WTC11 (cell line): ENCODE measurements at regions not wholly inside any gene's neighbourhood (a gene's known extent, or its start where the extent isn't known, plus 50 kb on each side); places are given as distances from the start of the nearest gene placed in this dataset.
"Not testable (repeated sequence)": the region's sequence is repeated elsewhere in the genome, so short reads cannot be mapped to it uniquely, and the experiment has no call there.

Source experiments
- ATAC-seq: fragments of 200-7000 bp; cut with Tn5 transposase; 2 replicates; pipeline ENCODE4 v1.10.0; 2021; ENCODE audit warnings: mild to moderate bottlenecking, moderate library complexity
- CTCF ChIA-PET: fragments of 300-600 bp; sonication (Branson Sonifier 250); formaldehyde crosslinking; loops from one replicate; lab custom pipeline; 2021; ENCODE audit warnings: antibody characterized with exemption; lab: Charles Lee
- POLR2A ChIA-PET: fragments of 350-600 bp; sonication (Branson Sonifier 250); formaldehyde crosslinking; loops from one replicate; lab custom pipeline; 2021; ENCODE audit warnings: antibody characterized with exemption; lab: Charles Lee
- DNase-seq: peaks from one replicate; pipeline ENCODE4 v3.0.0; 2021; ENCODE audit warnings: low spot score
- H3K27ac Mint-ChIP-seq: 2 replicates; pipeline ENCODE4 v1.8.0; 2021; ENCODE audit warnings: mixed read lengths
- H3K27me3 Mint-ChIP-seq: 2 replicates; pipeline ENCODE4 v1.8.0; 2021; ENCODE audit warnings: low read depth, mild to moderate bottlenecking, moderate library complexity, mixed read lengths
- H3K36me3 Mint-ChIP-seq: 2 replicates; pipeline ENCODE4 v1.8.0; 2021; ENCODE audit warnings: mixed read lengths
- H3K4me1 Mint-ChIP-seq: 2 replicates; pipeline ENCODE4 v1.8.0; 2022; ENCODE audit warnings: mixed read lengths
- H3K4me3 Mint-ChIP-seq: 2 replicates; pipeline ENCODE4 v1.8.0; 2021; ENCODE audit warnings: mild to moderate bottlenecking, moderate library complexity, mixed read lengths
- H3K9me3 Mint-ChIP-seq: 2 replicates; pipeline ENCODE4 v1.8.0; 2021; ENCODE audit warnings: mixed read lengths
- CREB1 ChIP-seq: sonication (generic); formaldehyde crosslinking; IDR thresholded peaks from 2 replicates; pipeline ENCODE4 v1.8.0; 2023; ENCODE audit warnings: mild to moderate bottlenecking, missing genetic modification reagents
- ELF4 ChIP-seq: sonication (generic); formaldehyde crosslinking; IDR thresholded peaks from 2 replicates; pipeline ENCODE4 v1.8.1; 2022; ENCODE audit warnings: low read depth, mild to moderate bottlenecking, moderate library complexity, missing genetic modification reagents
- FOXP1 ChIP-seq: sonication (generic); formaldehyde crosslinking; IDR thresholded peaks from 2 replicates; pipeline ENCODE4 v1.8.0; 2022; ENCODE audit warnings: missing genetic modification reagents, mild to moderate bottlenecking, moderate library complexity, borderline replicate concordance
- KAT7 ChIP-seq: sonication (generic); formaldehyde crosslinking; IDR thresholded peaks from 2 replicates; pipeline ENCODE4 v1.8.1; 2023; ENCODE audit warnings: missing genetic modification reagents, mild to moderate bottlenecking, borderline replicate concordance
- NR1H2 ChIP-seq: sonication (generic); formaldehyde crosslinking; IDR thresholded peaks from 2 replicates; pipeline ENCODE4 v1.9.0; 2021; ENCODE audit warnings: mild to moderate bottlenecking, moderate library complexity, missing genetic modification reagents
- OVOL2 ChIP-seq: fragments of 250-450 bp; sonication (Bioruptor Pico); IDR thresholded peaks from 2 replicates; pipeline ENCODE4 v1.9.0; 2021; ENCODE audit warnings: mild to moderate bottlenecking, borderline replicate concordance
- PRDM15 ChIP-seq: sonication (generic); formaldehyde crosslinking; IDR thresholded peaks from 2 replicates; pipeline ENCODE4 v1.8.0; 2022; ENCODE audit warnings: missing genetic modification reagents
- ZMAT4 ChIP-seq: fragments of 250-450 bp; sonication (Bioruptor Pico); IDR thresholded peaks from 2 replicates; pipeline ENCODE4 v1.9.0; 2021; ENCODE audit warnings: mild to moderate bottlenecking
- ZNF281 ChIP-seq: sonication (generic); formaldehyde crosslinking; IDR thresholded peaks from 2 replicates; pipeline ENCODE4 v1.8.0; 2023; ENCODE audit warnings: mild to moderate bottlenecking, missing genetic modification reagents
- ZNF317 ChIP-seq: sonication (generic); formaldehyde crosslinking; IDR thresholded peaks from 2 replicates; pipeline ENCODE4 v1.8.1; 2023; ENCODE audit warnings: low read depth, mild to moderate bottlenecking, moderate library complexity, missing genetic modification reagents, borderline replicate concordance
- TF ChIP-seq, protein P1 (sequence below): sonication (generic); formaldehyde crosslinking; IDR thresholded peaks from 2 replicates; pipeline ENCODE4 v1.8.0; 2022; ENCODE audit warnings: mild to moderate bottlenecking, missing genetic modification reagents
- TF ChIP-seq, protein P2 (sequence below): fragments of 200-600 bp; IDR thresholded peaks from 2 replicates; pipeline ENCODE4 v1.8.0; 2022; ENCODE audit warnings: antibody characterized with exemption
- TF ChIP-seq, protein P3 (sequence below): sonication (generic); formaldehyde crosslinking; IDR thresholded peaks from 2 replicates; pipeline ENCODE4 v1.8.1; 2023; ENCODE audit warnings: mild to moderate bottlenecking, missing genetic modification reagents, borderline replicate concordance
- TF ChIP-seq, protein P4 (sequence below): sonication (generic); formaldehyde crosslinking; IDR thresholded peaks from 2 replicates; pipeline ENCODE4 v1.8.1; 2023; ENCODE audit warnings: mild to moderate bottlenecking, missing genetic modification reagents

DNA sequence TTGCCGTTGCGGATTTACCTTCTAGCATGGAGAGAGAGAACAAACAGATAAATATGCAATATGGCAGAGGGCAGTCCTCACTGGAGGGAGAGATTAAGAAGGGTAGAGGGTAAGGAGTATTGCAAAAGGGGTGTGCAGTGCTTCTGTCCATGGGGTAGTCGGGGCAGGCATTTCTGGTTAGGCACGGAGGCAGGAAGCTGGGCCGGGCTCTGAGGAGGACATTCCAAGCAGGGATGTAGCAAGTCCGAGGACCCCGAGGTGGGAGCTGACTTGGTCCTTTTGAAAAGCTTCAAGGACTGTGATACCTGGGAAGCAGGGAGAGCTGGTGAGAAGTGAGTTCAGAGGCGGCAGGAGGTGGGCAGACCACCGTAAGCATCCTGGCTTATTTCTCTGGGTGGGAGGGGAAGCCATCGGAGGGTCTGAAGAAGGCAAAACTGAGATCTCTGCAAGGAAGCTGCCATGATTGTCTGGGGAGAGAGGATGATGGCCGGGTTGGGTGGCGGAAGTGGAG lies 214.9 kb downstream of the FGF9 start:
- no peak overlapping the region for H3K4me3 Mint-ChIP-seq
- ATAC-seq (no peak), DNase-seq (no peak)
- POLR2A ChIA-PET = no interaction called here
- CTCF ChIA-PET = interaction anchor here (2.6 kb wide), 1 partner anchor 27 kb away, joined by 8 read pairs; no protein-coding TSS in a partner anchor
- no peaks in the 10 kb centered on the region for H3K4me1 Mint-ChIP-seq
- 0 out of 2 replicates have a peak, but pooled peaks cover 4% of the 10 kb centered on the region for H3K9me3 Mint-ChIP-seq
- no peaks in the 10 kb centered on the region for H3K27me3 Mint-ChIP-seq
- no peaks in the 10 kb centered on the region for H3K36me3 Mint-ChIP-seq
- H3K27ac Mint-ChIP-seq = no peak overlapping the region
- TF ChIP-seq NR1H2 (no peak), OVOL2 (CRISPR knock-in tag) (no peak)

GRCh38 chr13:21889651-21890050 lies 218.8 kb downstream of the FGF9 start:
- POLR2A ChIA-PET = no interaction called here
- H3K9me3 Mint-ChIP-seq = no peaks in the 10 kb centered on the region

GRCh38 chr13:21890220-21890619 lies 219.3 kb downstream of the FGF9 start:
- H3K4me3 Mint-ChIP-seq, ATAC-seq, POLR2A ChIA-PET, H3K36me3 Mint-ChIP-seq, CTCF ChIA-PET, DNase-seq, H3K9me3 Mint-ChIP-seq, H3K27me3 Mint-ChIP-seq, H3K27ac Mint-ChIP-seq: not testable (repeated sequence)
- H3K4me1 Mint-ChIP-seq = peaks cover 14% of the 10 kb centered on the region

More at GRCh38 chr13:21889651-21890050, 218.8 kb downstream of the FGF9 start:
- TF ChIP-seq, protein P1, sequence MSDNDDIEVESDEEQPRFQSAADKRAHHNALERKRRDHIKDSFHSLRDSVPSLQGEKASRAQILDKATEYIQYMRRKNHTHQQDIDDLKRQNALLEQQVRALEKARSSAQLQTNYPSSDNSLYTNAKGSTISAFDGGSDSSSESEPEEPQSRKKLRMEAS (CRISPR knock-in tag) = no peak
- TF ChIP-seq KAT7 = no peak
- no peak for TF ChIP-seq FOXP1 (CRISPR knock-in tag)
- TF ChIP-seq ZNF281 (CRISPR knock-in tag) = no peak
- no peak for TF ChIP-seq ZNF317 (CRISPR knock-in tag)
- TF ChIP-seq ELF4 (CRISPR knock-in tag) = no peak
- Mint-ChIP-seq H3K27me3 (no peaks in the 10 kb centered on the region), H3K27ac (no peak overlapping the region), H3K36me3 (no peaks in the 10 kb centered on the region), H3K4me3 (no peak overlapping the region), H3K4me1 (peaks cover 10% of the 10 kb centered on the region)
- DNase-seq = no peak
- CTCF ChIA-PET = no interaction called here
- ATAC-seq = no peak

GRCh38 chr13:21894091-21894490 lies 223.2 kb downstream of the FGF9 start:
- ATAC-seq = no peak
- Mint-ChIP-seq H3K36me3 (no peaks in the 10 kb centered on the region), H3K27me3 (no peaks in the 10 kb centered on the region), H3K9me3 (no peaks in the 10 kb centered on the region), H3K4me1 (peaks cover 26% of the 10 kb centered on the region), H3K4me3 (no peak overlapping the region), H3K27ac (no peak overlapping the region)
- CTCF ChIA-PET = interaction anchor here (1.8 kb wide), 1 partner anchor 19 kb away, joined by 10 read pairs; no protein-coding TSS in a partner anchor
- POLR2A ChIA-PET = no interaction called here
- no peak for DNase-seq
- TF ChIP-seq, protein P2, sequence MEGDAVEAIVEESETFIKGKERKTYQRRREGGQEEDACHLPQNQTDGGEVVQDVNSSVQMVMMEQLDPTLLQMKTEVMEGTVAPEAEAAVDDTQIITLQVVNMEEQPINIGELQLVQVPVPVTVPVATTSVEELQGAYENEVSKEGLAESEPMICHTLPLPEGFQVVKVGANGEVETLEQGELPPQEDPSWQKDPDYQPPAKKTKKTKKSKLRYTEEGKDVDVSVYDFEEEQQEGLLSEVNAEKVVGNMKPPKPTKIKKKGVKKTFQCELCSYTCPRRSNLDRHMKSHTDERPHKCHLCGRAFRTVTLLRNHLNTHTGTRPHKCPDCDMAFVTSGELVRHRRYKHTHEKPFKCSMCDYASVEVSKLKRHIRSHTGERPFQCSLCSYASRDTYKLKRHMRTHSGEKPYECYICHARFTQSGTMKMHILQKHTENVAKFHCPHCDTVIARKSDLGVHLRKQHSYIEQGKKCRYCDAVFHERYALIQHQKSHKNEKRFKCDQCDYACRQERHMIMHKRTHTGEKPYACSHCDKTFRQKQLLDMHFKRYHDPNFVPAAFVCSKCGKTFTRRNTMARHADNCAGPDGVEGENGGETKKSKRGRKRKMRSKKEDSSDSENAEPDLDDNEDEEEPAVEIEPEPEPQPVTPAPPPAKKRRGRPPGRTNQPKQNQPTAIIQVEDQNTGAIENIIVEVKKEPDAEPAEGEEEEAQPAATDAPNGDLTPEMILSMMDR = no peak
- TF ChIP-seq, protein P3, sequence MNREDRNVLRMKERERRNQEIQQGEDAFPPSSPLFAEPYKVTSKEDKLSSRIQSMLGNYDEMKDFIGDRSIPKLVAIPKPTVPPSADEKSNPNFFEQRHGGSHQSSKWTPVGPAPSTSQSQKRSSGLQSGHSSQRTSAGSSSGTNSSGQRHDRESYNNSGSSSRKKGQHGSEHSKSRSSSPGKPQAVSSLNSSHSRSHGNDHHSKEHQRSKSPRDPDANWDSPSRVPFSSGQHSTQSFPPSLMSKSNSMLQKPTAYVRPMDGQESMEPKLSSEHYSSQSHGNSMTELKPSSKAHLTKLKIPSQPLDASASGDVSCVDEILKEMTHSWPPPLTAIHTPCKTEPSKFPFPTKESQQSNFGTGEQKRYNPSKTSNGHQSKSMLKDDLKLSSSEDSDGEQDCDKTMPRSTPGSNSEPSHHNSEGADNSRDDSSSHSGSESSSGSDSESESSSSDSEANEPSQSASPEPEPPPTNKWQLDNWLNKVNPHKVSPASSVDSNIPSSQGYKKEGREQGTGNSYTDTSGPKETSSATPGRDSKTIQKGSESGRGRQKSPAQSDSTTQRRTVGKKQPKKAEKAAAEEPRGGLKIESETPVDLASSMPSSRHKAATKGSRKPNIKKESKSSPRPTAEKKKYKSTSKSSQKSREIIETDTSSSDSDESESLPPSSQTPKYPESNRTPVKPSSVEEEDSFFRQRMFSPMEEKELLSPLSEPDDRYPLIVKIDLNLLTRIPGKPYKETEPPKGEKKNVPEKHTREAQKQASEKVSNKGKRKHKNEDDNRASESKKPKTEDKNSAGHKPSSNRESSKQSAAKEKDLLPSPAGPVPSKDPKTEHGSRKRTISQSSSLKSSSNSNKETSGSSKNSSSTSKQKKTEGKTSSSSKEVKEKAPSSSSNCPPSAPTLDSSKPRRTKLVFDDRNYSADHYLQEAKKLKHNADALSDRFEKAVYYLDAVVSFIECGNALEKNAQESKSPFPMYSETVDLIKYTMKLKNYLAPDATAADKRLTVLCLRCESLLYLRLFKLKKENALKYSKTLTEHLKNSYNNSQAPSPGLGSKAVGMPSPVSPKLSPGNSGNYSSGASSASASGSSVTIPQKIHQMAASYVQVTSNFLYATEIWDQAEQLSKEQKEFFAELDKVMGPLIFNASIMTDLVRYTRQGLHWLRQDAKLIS (CRISPR knock-in tag) = no peak
- no peak for TF ChIP-seq PRDM15 (CRISPR knock-in tag)
- TF ChIP-seq ZMAT4 (CRISPR knock-in tag) = no peak
- TF ChIP-seq CREB1 (CRISPR knock-in tag) = no peak
- TF ChIP-seq, protein P4, sequence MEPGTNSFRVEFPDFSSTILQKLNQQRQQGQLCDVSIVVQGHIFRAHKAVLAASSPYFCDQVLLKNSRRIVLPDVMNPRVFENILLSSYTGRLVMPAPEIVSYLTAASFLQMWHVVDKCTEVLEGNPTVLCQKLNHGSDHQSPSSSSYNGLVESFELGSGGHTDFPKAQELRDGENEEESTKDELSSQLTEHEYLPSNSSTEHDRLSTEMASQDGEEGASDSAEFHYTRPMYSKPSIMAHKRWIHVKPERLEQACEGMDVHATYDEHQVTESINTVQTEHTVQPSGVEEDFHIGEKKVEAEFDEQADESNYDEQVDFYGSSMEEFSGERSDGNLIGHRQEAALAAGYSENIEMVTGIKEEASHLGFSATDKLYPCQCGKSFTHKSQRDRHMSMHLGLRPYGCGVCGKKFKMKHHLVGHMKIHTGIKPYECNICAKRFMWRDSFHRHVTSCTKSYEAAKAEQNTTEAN (CRISPR knock-in tag) = no peak
